Stimulated activated CD4-positive, alpha-beta T cell treated with anti-CD3 and anti-CD28 coated beads, Interleukin-2, amount 100 ng/mL, for 24 hours (primary cell): ENCODE measurements at regions not wholly inside any gene's neighbourhood (a gene's known extent, or its start where the extent isn't known, plus 50 kb on each side); places are given as distances from the start of the nearest gene placed in this dataset.
"Not testable (repeated sequence)": the region's sequence is repeated elsewhere in the genome, so short reads cannot be mapped to it uniquely, and the experiment has no call there.

Experiments
- DNase-seq, 2 donors: peaks; one replicate each; pipeline ENCODE4 v3.0.0-alpha.2; 2020

DNA sequence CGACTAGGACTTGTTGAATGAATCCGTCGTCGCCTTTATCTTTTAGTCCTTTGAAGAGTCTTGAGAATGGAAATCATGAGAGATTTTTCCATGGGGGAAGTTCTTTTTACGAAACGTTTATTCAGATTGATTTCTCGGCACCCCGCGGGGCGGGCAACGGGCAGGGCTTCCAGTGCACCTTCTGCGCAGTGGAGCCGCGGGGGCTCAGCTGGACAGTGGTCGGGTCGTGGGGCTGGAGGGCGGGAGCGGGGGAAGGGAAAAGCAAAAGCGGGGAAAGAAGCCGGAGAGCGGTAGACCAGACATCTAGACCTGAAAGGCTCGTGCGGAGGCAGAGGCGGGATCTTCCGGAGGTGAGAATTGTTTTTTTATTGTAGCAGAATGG lies 103.0 kb downstream of the NBPF11 start:
- DNase-seq: peak; percentile 21 to 42

DNA sequence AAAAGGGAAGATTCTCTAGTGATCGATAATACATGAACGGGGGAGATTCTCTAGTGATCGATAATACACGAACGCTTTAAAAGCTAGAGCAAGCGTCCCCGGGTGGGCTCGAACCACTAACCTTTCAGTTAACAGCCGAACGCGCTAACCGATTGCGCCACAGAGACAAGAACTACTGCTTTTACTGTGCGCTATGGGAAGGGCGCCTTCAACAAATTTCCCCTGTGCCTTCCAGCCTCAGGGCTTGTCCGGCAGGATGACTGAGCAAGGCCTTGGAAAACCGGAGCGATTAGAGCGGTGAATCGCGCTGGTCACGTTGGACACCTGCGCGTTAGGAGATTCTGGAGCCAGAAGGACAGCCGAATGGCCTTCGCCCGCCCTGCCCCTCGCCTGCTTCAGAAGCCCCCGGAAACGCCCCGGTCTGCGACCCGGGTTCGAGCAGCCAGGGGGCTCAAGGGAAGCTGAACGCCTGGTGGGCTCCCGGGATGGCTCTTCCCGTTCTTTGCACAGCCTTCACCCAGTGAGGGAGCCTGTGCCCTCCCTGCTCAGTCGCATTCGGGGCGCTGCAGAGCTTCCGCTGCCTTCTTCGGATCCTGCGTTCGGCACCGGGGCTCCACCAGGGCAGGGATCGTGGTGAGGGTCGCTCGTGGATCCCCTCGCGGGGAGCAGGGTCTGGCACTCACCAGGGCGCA lies 103.5 kb downstream of the NBPF11 start:
- peak; percentile 33 to 65 for DNase-seq

DNA sequence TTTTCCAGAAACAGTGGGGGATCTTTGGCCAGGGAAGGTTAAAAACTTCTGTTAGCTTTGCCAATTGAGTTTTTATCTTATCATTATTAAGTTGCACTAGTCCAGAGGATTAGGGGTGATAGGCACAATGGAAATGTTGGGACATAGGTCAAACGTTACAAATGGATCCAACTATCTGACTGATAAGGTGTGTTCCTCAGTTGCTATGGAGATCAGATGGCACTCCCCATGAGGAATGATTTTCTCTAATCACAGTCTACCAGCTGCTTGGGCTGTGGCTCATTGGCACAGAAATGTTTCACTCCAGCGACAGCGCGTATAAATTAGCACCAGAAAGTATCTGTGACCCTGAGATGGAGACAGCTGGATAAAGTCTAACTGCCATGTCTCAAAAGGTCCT lies 106.2 kb downstream of the NBPF11 start:
- DNase-seq: not testable (repeated sequence)

DNA sequence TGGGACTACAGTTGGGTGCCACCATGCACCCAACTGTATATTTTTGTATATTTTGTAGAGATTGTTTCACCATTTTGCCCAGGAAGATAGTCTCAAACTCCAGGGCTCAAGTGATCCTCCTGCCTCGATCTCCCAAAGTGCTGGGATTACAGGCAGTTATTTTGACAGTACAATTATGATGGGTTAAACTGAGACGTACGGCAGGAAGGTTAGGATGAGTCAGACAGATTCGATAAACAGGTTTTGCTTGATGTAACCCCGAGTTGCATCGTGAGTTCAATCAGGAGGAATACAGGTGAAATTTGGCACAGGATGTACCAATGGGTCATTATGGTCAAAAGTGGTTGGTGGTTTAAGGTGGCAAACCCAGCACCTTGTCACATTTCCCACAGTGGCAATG lies 107.6 kb downstream of the NBPF11 start:
- not testable (repeated sequence) for DNase-seq
